ENCODE measurements at regions not wholly inside any gene's neighbourhood (a gene's known extent, or its start where the extent isn't known, plus 50 kb on each side); places are given as distances from the start of the nearest gene placed in this dataset.
A peak's percentile ranks its signal among the peaks of the same experiment; 100 is the strongest.

DNA sequence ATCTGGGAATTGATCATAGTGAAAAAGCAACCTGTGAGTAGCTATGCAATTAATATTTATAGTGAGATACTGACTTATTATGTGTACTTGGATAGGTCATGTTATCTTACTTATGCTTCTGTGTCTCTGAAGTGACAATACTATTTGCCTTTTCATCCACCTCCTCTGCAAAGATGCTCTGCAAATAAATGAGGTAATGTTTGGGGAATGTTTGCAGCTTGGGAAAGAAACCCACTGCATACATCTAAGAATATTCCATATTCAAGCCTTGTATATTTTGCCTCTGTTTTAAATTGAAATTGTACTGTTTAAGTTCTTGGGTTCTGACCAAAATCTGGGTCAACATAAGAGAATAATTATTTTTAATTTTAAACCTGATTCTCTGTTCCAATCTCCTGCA is 217.4 kb upstream of the DTNA start:
- FAIRE-seq: no peak
- TF ChIP-seq PAX5 (IDR thresholded peaks at IDR 0.05; ENCODE audit: insufficient read depth, low read length, severe bottlenecking): no peak
- TF ChIP-seq SPI1 (IDR thresholded peaks at IDR 0.05; ENCODE audit: low read depth, low read length): no peak
- no peak for TF ChIP-seq TAF1 (IDR thresholded peaks at IDR 0.05; ENCODE audit: low read depth, low read length)
- no peak for TF ChIP-seq POU2F2 (IDR thresholded peaks at IDR 0.05; ENCODE audit: low read depth, low read length)
- TF ChIP-seq POLR2A (IDR thresholded peaks at IDR 0.05; ENCODE audit: low read depth, low read length): no peak

DNA sequence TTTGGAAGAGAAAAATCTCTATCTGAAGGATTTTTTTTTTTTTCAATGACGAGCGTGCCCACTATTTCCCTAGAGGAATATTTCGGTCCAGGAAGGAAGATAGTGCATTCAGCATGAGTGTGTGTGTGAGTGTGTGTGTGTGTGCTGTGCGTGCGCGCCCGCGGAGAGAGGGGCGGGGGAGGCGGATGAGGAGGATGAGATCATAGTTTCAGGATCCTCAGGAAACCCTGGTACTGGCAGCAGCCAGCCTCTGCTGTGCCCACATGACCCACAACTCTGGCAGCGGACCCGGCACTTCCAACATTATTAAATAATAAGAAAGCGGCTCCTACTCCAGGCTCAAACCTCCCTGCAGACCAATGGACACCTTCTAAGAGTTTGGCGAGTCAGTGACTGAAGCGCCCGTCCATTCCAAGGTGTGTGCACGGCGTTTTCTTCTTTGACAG is 217.0 kb upstream of the DTNA start:
- no peak for DNase-seq (ENCODE audit: insufficient read length, low spot score)
- FAIRE-seq: no peak
- TF ChIP-seq PAX5 (IDR thresholded peaks at IDR 0.05; ENCODE audit: insufficient read depth, low read length, severe bottlenecking) (no peak), TAF1 (IDR thresholded peaks at IDR 0.05; ENCODE audit: low read depth, low read length) (no peak), POLR2AphosphoS5 (IDR thresholded peaks at IDR 0.05; ENCODE audit: low read depth, low read length) (no peak), POLR2A (IDR thresholded peaks at IDR 0.05; ENCODE audit: low read depth, low read length) (no peak), POU2F2 (IDR thresholded peaks at IDR 0.05; ENCODE audit: low read depth, low read length) (no peak), SPI1 (IDR thresholded peaks at IDR 0.05; ENCODE audit: low read depth, low read length) (no peak)

More for the DNA sequence above, 217.4 kb upstream of the DTNA start:
- DNase-seq (ENCODE audit: insufficient read length, low spot score): no peak

DNA sequence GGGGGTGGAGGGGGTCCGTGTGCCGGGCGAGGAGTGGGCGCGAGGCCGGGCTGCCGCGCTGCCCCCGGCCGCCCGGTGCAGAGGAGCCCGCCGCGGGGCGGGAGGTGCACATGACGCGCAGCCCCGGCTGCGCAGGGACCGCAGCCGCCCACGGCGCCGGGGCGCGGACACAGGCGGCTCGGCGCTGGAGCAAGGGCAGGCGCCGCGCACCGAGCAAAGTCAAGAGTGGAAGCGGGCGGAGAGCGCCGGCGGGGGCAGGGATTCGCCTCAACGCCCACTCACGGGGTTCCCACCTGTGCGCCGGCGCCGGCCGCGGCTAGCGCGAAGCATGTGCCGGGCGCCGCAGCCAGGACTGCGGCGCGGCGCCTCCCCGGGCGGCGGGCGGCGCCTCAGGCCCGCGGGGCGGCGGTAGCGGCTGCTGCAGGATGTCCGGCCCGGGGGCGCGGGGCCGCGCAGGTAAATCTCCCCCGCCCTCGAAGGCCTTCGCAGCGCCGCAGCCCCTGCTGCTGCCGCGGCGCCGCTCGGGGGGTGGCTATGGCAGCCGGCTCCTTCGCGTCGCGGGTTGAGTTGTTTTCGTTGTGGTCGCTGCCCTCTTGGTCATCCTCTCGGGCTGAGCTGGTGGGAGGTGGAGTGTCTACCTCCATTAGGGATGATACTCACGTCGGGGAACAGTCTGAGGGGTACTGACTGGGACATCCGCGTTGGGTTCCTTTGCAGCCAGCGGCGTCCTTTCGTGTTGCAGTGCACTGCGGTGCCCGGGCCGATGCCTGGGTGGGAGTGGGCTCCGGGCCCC is 216.3 kb upstream of the DTNA start:
- TF ChIP-seq SPI1 (IDR thresholded peaks at IDR 0.05; ENCODE audit: low read depth, low read length): no peak
- TF ChIP-seq POLR2AphosphoS5 (IDR thresholded peaks at IDR 0.05; ENCODE audit: low read depth, low read length): no peak
- no peak for TF ChIP-seq PAX5 (IDR thresholded peaks at IDR 0.05; ENCODE audit: insufficient read depth, low read length, severe bottlenecking)
- TF ChIP-seq POU2F2 (IDR thresholded peaks at IDR 0.05; ENCODE audit: low read depth, low read length): no peak
- no peak for TF ChIP-seq TAF1 (IDR thresholded peaks at IDR 0.05; ENCODE audit: low read depth, low read length)
- no peak for TF ChIP-seq POLR2A (IDR thresholded peaks at IDR 0.05; ENCODE audit: low read depth, low read length)
- peak; percentile 15 for DNase-seq (ENCODE audit: insufficient read length, low spot score)
- FAIRE-seq: no peak

DNA sequence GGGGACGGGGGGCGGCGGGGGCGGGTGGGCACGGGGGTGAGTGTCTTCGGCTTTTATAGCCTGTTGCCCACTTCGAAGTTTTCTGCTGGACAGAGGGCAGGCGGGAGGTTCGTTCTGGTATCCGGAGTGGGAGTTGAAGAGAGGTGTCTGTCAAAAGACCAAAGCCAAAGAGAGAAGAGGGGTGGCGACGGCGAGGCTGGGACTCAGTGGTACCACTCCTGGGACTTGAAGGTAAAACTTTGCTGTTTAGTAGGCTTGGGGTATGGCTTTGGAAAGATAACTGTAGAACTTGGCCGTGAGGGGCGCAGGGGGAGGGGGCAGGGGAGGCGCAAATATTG is 215.8 kb upstream of the DTNA start:
- DNase-seq (ENCODE audit: insufficient read length, low spot score): no peak
- FAIRE-seq: no peak
- TF ChIP-seq POLR2A (IDR thresholded peaks at IDR 0.05; ENCODE audit: low read depth, low read length): no peak

DNA sequence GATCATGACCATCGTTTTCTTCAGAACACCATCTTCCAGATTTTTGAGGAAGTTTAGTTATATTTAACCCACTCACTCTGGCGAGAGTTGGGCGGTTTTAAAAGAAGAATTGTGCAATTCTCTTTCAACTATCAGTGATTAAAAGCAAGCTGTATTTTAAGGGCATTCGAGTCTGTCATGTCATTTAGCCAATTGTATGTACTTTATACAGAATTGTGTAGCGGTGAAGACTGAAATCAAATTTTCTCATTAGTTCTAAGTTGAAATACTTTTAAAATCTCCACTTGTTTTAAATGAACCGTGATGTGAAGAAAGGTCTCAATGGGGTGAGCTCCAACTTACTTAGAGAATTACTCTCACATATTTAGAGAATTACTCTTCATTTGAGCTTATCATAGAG is 214.6 kb upstream of the DTNA start:
- no peak for FAIRE-seq
- no peak for TF ChIP-seq POLR2A (IDR thresholded peaks at IDR 0.05; ENCODE audit: low read depth, low read length)
- TF ChIP-seq TAF1 (IDR thresholded peaks at IDR 0.05; ENCODE audit: low read depth, low read length): no peak
- no peak for TF ChIP-seq SPI1 (IDR thresholded peaks at IDR 0.05; ENCODE audit: low read depth, low read length)
- TF ChIP-seq POU2F2 (IDR thresholded peaks at IDR 0.05; ENCODE audit: low read depth, low read length): no peak
- TF ChIP-seq PAX5 (IDR thresholded peaks at IDR 0.05; ENCODE audit: insufficient read depth, low read length, severe bottlenecking): no peak
- no peak for TF ChIP-seq POLR2AphosphoS5 (IDR thresholded peaks at IDR 0.05; ENCODE audit: low read depth, low read length)
- DNase-seq (ENCODE audit: insufficient read length, low spot score): no peak

DNA sequence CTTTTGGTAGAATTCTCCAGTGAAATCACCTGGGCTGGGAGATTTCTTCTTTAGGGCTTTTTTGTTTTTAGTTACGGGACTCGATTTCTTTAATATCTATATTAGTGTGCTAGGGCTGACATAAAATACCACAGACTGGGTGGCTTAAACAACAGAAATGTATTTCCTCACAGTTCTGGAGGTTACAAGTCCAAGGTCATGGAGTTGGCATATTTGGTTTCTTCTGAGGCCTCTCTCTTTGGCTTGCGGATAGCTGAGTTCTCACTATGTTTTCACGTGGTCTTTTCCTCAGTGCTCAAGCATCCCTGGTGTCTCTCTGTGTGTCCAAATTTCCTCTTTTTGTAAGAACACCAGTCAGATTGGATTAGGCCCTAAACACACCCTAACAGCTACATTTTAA is 208.5 kb upstream of the DTNA start:
- FAIRE-seq (no peak), DNase-seq (ENCODE audit: insufficient read length, low spot score) (no peak)
- TF ChIP-seq TAF1 (IDR thresholded peaks at IDR 0.05; ENCODE audit: low read depth, low read length): no peak
- no peak for TF ChIP-seq SPI1 (IDR thresholded peaks at IDR 0.05; ENCODE audit: low read depth, low read length)
- TF ChIP-seq POLR2AphosphoS5 (IDR thresholded peaks at IDR 0.05; ENCODE audit: low read depth, low read length): no peak
- TF ChIP-seq POU2F2 (IDR thresholded peaks at IDR 0.05; ENCODE audit: low read depth, low read length): no peak
- no peak for TF ChIP-seq PAX5 (IDR thresholded peaks at IDR 0.05; ENCODE audit: insufficient read depth, low read length, severe bottlenecking)
- no peak for TF ChIP-seq POLR2A (IDR thresholded peaks at IDR 0.05; ENCODE audit: low read depth, low read length)

DNA sequence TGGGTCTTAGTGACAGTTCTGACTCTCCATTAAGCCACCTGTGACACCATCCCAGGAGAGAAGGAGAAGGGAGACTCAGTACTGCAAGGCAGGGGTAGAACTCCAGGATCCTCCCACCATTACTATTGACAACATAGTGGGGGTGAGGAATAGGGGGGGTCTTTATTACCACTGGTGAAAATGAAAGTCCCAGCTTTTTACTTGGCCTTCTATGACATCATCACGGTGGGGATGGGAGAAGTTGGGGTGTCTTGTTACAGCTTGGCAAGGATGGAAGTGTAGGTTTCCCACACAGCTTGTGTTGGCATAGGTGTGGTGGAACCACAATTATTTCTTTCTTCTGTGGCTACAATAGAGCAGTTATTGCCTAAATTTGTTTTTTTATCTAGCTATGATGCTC is 203.9 kb upstream of the DTNA start:
- TF ChIP-seq PAX5 (IDR thresholded peaks at IDR 0.05; ENCODE audit: insufficient read depth, low read length, severe bottlenecking) (no peak), POU2F2 (IDR thresholded peaks at IDR 0.05; ENCODE audit: low read depth, low read length) (no peak), POLR2AphosphoS5 (IDR thresholded peaks at IDR 0.05; ENCODE audit: low read depth, low read length) (no peak), SPI1 (IDR thresholded peaks at IDR 0.05; ENCODE audit: low read depth, low read length) (no peak), POLR2A (IDR thresholded peaks at IDR 0.05; ENCODE audit: low read depth, low read length) (no peak), TAF1 (IDR thresholded peaks at IDR 0.05; ENCODE audit: low read depth, low read length) (no peak)
- DNase-seq (ENCODE audit: insufficient read length, low spot score) (no peak), FAIRE-seq (no peak)

DNA sequence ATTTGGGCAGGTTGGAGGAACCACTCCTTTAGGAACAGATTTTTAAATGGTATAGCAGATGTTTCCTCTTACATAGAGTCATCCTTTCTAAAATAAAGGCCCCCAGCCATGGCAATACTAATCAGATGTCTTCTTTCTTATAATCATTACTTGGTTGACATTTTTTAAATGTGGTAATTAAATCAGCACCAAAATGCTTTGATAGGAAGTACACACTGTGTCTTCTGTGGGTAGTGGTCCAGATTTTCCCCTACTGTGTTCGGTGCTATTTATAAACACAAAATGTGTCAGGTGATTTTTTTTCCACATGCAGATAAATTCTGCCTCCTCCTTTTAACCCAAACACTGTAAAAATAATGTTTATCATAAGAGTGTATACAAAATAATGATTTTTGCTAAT is 200.9 kb upstream of the DTNA start:
- FAIRE-seq (no peak), DNase-seq (ENCODE audit: insufficient read length, low spot score) (no peak)
- TF ChIP-seq POLR2A (IDR thresholded peaks at IDR 0.05; ENCODE audit: low read depth, low read length) (no peak), SPI1 (IDR thresholded peaks at IDR 0.05; ENCODE audit: low read depth, low read length) (no peak), POLR2AphosphoS5 (IDR thresholded peaks at IDR 0.05; ENCODE audit: low read depth, low read length) (no peak), POU2F2 (IDR thresholded peaks at IDR 0.05; ENCODE audit: low read depth, low read length) (no peak), PAX5 (IDR thresholded peaks at IDR 0.05; ENCODE audit: insufficient read depth, low read length, severe bottlenecking) (no peak), TAF1 (IDR thresholded peaks at IDR 0.05; ENCODE audit: low read depth, low read length) (no peak)

DNA sequence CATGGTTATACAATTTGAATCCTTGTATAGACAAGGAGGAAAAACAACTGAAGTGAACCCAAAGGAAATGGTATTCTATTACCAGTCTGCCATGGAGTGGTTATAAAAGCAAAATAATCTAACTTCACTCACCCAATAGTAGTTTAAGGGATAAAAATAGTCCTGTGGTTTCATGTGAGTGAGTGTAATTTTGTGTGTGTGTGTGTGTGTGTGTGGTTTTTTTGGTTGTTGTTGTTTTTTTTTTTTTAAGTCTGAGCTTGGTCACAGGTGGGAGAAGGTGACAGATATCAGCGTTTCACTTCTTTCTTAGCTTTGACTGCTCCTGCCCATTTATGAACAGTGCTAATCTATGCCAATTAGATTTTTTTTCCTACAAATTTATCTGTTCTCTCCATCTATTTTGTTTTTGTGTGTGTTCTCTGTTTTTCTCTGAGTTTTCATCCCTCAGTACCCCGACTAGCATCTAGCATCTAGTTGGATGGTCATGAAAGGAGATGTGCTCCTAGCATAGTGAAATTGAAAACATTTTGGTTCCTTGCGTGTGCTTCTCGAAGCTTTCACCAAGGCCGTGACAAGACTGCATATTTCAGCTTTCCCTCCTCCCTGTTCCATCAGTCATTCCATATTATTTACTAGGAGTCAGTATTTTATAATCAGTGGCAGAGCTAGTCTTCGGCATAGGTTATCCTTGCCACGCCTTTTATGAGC is 200.1 kb upstream of the DTNA start:
- FAIRE-seq (no peak), DNase-seq (ENCODE audit: insufficient read length, low spot score) (no peak)
- no peak for TF ChIP-seq POU2F2 (IDR thresholded peaks at IDR 0.05; ENCODE audit: low read depth, low read length)
- no peak for TF ChIP-seq POLR2AphosphoS5 (IDR thresholded peaks at IDR 0.05; ENCODE audit: low read depth, low read length)
- no peak for TF ChIP-seq TAF1 (IDR thresholded peaks at IDR 0.05; ENCODE audit: low read depth, low read length)
- TF ChIP-seq PAX5 (IDR thresholded peaks at IDR 0.05; ENCODE audit: insufficient read depth, low read length, severe bottlenecking): no peak
- TF ChIP-seq POLR2A (IDR thresholded peaks at IDR 0.05; ENCODE audit: low read depth, low read length): no peak
- TF ChIP-seq SPI1 (IDR thresholded peaks at IDR 0.05; ENCODE audit: low read depth, low read length): no peak

Data from GM12891 (cell line).